HepG2 (cell line): ENCODE measurements at regions not wholly inside any gene's neighbourhood (a gene's known extent, or its start where the extent isn't known, plus 50 kb on each side); places are given as distances from the start of the nearest gene placed in this dataset.

Experiments used
- EZH2 ChIP-seq: conservative IDR thresholded peaks from 2 replicates; pipeline ENCODE4 v1.6.1; 2012; ENCODE audit warnings: mild to moderate bottlenecking, low read depth, low read length, moderate library complexity
- FOXM1 ChIP-seq: sonication (generic); formaldehyde crosslinking; IDR thresholded peaks from 2 replicates; pipeline ENCODE4 v1.5.0; 2020; ENCODE audit warnings: missing genetic modification reagents
- KAT7 ChIP-seq: IDR thresholded peaks from 2 replicates; pipeline ENCODE4 v1.6.1; 2018; ENCODE audit warnings: borderline replicate concordance, missing compliant biosample characterization
- MIXL1 ChIP-seq: IDR thresholded peaks from 2 replicates; pipeline ENCODE4 v1.6.1; 2016
- MTA1 ChIP-seq: sonication (generic); formaldehyde crosslinking; IDR thresholded peaks from 2 replicates; pipeline ENCODE4 v1.4.0; 2020; ENCODE audit warnings: missing genetic modification reagents, mild to moderate bottlenecking, borderline replicate concordance
- POLR2A ChIP-seq, 2 experiments: IDR thresholded peaks; 2 replicates each; pipeline ENCODE4 v1.6.1; 2011; ENCODE audit warnings: low read depth in 2 of 2, low read length in 2 of 2, mild to moderate bottlenecking in 1 of 2, moderate library complexity in 1 of 2; ENCODE audit not compliant: insufficient read depth in 1 of 2
- ZBTB1 ChIP-seq: sonication (generic); formaldehyde crosslinking; IDR thresholded peaks from 2 replicates; pipeline ENCODE4 v1.4.0; 2020; ENCODE audit warnings: missing genetic modification reagents, borderline replicate concordance
- ZBTB21 ChIP-seq: sonication (generic); formaldehyde crosslinking; IDR thresholded peaks from 2 replicates; pipeline ENCODE4 v1.4.0; 2020; ENCODE audit warnings: missing genetic modification reagents

- TF ChIP-seq KAT7 (CRISPR knock-in tag) (no peak), FOXM1 (CRISPR knock-in tag) (no peak), ZBTB21 (no peak), MTA1 (CRISPR knock-in tag) (no peak), POLR2A (IDR thresholded peaks at IDR 0.05; ENCODE audit: insufficient read depth in 1 of 2, low read depth in 2 of 2, low read length in 2 of 2) (no peak), MIXL1 (CRISPR knock-in tag) (no peak), EZH2 (no peak), ZBTB1 (CRISPR knock-in tag) (no peak)
These were observed 905.6 kb upstream of the GHITM start for GRCh38 chr10:83233691-83234090.
